EH (cell line): ENCODE measurements at regions not wholly inside any gene's neighbourhood (a gene's known extent, or its start where the extent isn't known, plus 50 kb on each side); places are given as distances from the start of the nearest gene placed in this dataset.
"Not testable (repeated sequence)": the region's sequence is repeated elsewhere in the genome, so short reads cannot be mapped to it uniquely, and the experiment has no call there.

Experiments
- DNase-seq: peaks from one replicate; pipeline ENCODE4 v3.0.0-alpha.2; 2015; ENCODE audit warnings: low read depth

GRCh38 chr9:29220596-29221251, 1647.4 kb upstream of the C9orf72 start:
- no peak for DNase-seq

- no peak for DNase-seq
Observed at GRCh38 chr9:29228558-29228957, 1655.3 kb upstream of the C9orf72 start.

GRCh38 chr9:29230931-29231330, 1657.7 kb upstream of the C9orf72 start:
- DNase-seq: no peak

- no peak for DNase-seq
Observed at GRCh38 chr9:29233193-29233592, 1659.9 kb upstream of the C9orf72 start.

GRCh38 chr9:29241320-29241719, 1668.0 kb upstream of the C9orf72 start:
- no peak for DNase-seq

GRCh38 chr9:29245351-29245750, 1672.1 kb upstream of the C9orf72 start:
- no peak for DNase-seq

- DNase-seq: not testable (repeated sequence)
Observed at GRCh38 chr9:29270400-29270799, 1697.1 kb upstream of the C9orf72 start.

- no peak for DNase-seq
Observed at GRCh38 chr9:29282121-29282520, 1708.8 kb upstream of the C9orf72 start.

GRCh38 chr9:29285818-29286217, 1712.5 kb upstream of the C9orf72 start:
- DNase-seq: no peak

- no peak for DNase-seq
Observed at GRCh38 chr9:29289365-29289764, 1716.1 kb upstream of the C9orf72 start.

GRCh38 chr9:29290516-29290915, 1717.2 kb upstream of the C9orf72 start:
- DNase-seq: no peak

GRCh38 chr9:29297592-29297991, 1724.3 kb upstream of the C9orf72 start:
- DNase-seq: no peak

GRCh38 chr9:29311221-29311620, 1737.9 kb upstream of the C9orf72 start:
- DNase-seq: no peak

GRCh38 chr9:29312327-29312726, 1739.0 kb upstream of the C9orf72 start:
- DNase-seq: no peak

GRCh38 chr9:29319736-29320513, 1746.6 kb upstream of the C9orf72 start:
- DNase-seq: no peak

- DNase-seq: no peak
Observed at GRCh38 chr9:29322240-29322639, 1749.0 kb upstream of the C9orf72 start.

GRCh38 chr9:29325894-29326293, 1752.6 kb upstream of the C9orf72 start:
- no peak for DNase-seq

- DNase-seq: no peak
Observed at GRCh38 chr9:29332789-29333188, 1759.5 kb upstream of the C9orf72 start.

- DNase-seq: no peak
Observed at GRCh38 chr9:29336281-29336680, 1763.0 kb upstream of the C9orf72 start.

- no peak for DNase-seq
Observed at GRCh38 chr9:29339387-29339786, 1766.1 kb upstream of the C9orf72 start.

- no peak for DNase-seq
Observed at GRCh38 chr9:29348999-29349398, 1775.7 kb upstream of the C9orf72 start.

GRCh38 chr9:29389421-29389820, 1816.1 kb upstream of the C9orf72 start:
- no peak for DNase-seq

- no peak for DNase-seq
Observed at GRCh38 chr9:29390859-29391258, 1817.6 kb upstream of the C9orf72 start.

GRCh38 chr9:29393064-29393463, 1819.8 kb upstream of the C9orf72 start:
- DNase-seq: no peak
